ENCODE measurements at regions not wholly inside any gene's neighbourhood (a gene's known extent, or its start where the extent isn't known, plus 50 kb on each side); places are given as distances from the start of the nearest gene placed in this dataset.

DNA sequence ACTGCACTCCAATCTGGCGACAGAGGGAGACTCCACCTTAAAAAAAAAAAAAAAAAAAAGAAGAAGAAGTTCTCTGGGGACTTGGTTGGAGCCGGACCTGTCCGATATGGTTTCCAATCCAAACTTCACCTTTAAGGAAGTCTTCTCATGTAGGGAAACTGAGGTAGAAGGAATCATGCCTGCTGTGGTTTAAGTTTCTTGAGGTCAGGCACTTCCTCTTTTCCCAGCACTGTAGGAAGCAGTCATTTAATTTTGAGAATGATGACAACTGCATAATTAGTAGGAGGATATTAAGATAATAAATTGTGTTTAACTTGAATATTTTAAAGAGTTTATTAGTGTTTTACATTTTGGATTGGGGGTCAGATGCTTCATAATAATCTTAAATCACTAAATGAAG lies 62.9 kb downstream of the KCNE4 start:
- TF ChIP-seq POLR2A (IDR thresholded peaks at IDR 0.05) (no peak), POLR2AphosphoS5 (IDR thresholded peaks at IDR 0.05) (no peak)
- TF ChIP-seq, protein P1, sequence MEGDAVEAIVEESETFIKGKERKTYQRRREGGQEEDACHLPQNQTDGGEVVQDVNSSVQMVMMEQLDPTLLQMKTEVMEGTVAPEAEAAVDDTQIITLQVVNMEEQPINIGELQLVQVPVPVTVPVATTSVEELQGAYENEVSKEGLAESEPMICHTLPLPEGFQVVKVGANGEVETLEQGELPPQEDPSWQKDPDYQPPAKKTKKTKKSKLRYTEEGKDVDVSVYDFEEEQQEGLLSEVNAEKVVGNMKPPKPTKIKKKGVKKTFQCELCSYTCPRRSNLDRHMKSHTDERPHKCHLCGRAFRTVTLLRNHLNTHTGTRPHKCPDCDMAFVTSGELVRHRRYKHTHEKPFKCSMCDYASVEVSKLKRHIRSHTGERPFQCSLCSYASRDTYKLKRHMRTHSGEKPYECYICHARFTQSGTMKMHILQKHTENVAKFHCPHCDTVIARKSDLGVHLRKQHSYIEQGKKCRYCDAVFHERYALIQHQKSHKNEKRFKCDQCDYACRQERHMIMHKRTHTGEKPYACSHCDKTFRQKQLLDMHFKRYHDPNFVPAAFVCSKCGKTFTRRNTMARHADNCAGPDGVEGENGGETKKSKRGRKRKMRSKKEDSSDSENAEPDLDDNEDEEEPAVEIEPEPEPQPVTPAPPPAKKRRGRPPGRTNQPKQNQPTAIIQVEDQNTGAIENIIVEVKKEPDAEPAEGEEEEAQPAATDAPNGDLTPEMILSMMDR (IDR thresholded peaks at IDR 0.05) = no peak
- Histone ChIP-seq H3K36me3 (no peaks in the 10 kb centered on the region), H3K4me3 (no peak overlapping the region), H3K9me3 (no peaks in the 10 kb centered on the region), H3K27me3 (no peaks in the 10 kb centered on the region), H3K4me1 (no peaks in the 10 kb centered on the region), H3K27ac (no peak overlapping the region)
- no peak for DNase-seq (ENCODE audit: low spot score in 2 of 2)
- intact Hi-C loops (cut with DNase I; ENCODE audit: low total_unique reads) = no loop called here

- no peak for DNase-seq (ENCODE audit: low spot score in 2 of 2)
- no peaks in the 10 kb centered on the region for H3K4me1 ChIP-seq
- intact Hi-C loops (cut with DNase I; ENCODE audit: low total_unique reads) = no loop called here
- no peaks in the 10 kb centered on the region for H3K9me3 ChIP-seq
- no peak overlapping the region for H3K27ac ChIP-seq
- no peak for TF ChIP-seq POLR2A (IDR thresholded peaks at IDR 0.05)
- no peak for TF ChIP-seq POLR2AphosphoS5 (IDR thresholded peaks at IDR 0.05)
- TF ChIP-seq, protein P1 (IDR thresholded peaks at IDR 0.05) = no peak
- no peaks in the 10 kb centered on the region for H3K27me3 ChIP-seq
- H3K4me3 ChIP-seq = no peak overlapping the region
- no peaks in the 10 kb centered on the region for H3K36me3 ChIP-seq
These were observed 65.5 kb downstream of the KCNE4 start for GRCh38 chr2:223117533-223117932.

GRCh38 chr2:223121283-223121682 lies 69.3 kb downstream of the KCNE4 start:
- intact Hi-C loops (cut with DNase I; ENCODE audit: low total_unique reads) = no loop called here
- H3K9me3 ChIP-seq = no peaks in the 10 kb centered on the region
- TF ChIP-seq POLR2A (IDR thresholded peaks at IDR 0.05) = no peak
- no peak for TF ChIP-seq POLR2AphosphoS5 (IDR thresholded peaks at IDR 0.05)
- TF ChIP-seq, protein P1 (IDR thresholded peaks at IDR 0.05) = no peak

DNA sequence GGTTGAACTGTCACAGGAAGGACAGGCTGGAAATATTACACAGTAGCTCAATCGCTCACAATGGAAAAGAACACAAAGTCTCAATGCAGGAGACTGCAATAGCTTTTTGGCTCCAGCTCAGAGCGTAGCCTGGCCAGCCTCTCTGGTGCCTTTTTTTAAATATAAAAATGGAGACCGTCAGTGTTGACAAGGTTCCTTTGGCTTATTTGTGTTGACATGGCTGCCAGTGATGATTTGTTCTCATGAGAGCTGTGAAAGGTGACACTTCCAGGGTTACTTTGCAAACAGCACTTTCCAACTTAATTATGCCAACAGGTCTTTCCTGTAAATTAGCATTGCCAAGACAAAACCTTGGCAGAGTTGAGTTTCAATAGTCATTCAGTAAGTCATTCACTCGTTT lies 70.8 kb downstream of the KCNE4 start:
- Histone ChIP-seq H3K27me3 (no peaks in the 10 kb centered on the region), H3K9me3 (no peaks in the 10 kb centered on the region), H3K27ac (no peak overlapping the region), H3K4me3 (no peak overlapping the region), H3K4me1 (no peaks in the 10 kb centered on the region), H3K36me3 (no peaks in the 10 kb centered on the region)
- intact Hi-C loops (cut with DNase I; ENCODE audit: low total_unique reads) = no loop called here
- TF ChIP-seq POLR2A (IDR thresholded peaks at IDR 0.05) (no peak), POLR2AphosphoS5 (IDR thresholded peaks at IDR 0.05) (no peak)
- TF ChIP-seq, protein P1 (IDR thresholded peaks at IDR 0.05) = no peak
- DNase-seq (ENCODE audit: low spot score in 2 of 2) = no peak

More at GRCh38 chr2:223121283-223121682, 69.3 kb downstream of the KCNE4 start:
- H3K27me3 ChIP-seq = no peaks in the 10 kb centered on the region
- H3K4me3 ChIP-seq = no peak overlapping the region
- H3K4me1 ChIP-seq = no peaks in the 10 kb centered on the region
- H3K36me3 ChIP-seq = no peaks in the 10 kb centered on the region
- no peak overlapping the region for H3K27ac ChIP-seq
- no peak for DNase-seq (ENCODE audit: low spot score in 2 of 2)

DNA sequence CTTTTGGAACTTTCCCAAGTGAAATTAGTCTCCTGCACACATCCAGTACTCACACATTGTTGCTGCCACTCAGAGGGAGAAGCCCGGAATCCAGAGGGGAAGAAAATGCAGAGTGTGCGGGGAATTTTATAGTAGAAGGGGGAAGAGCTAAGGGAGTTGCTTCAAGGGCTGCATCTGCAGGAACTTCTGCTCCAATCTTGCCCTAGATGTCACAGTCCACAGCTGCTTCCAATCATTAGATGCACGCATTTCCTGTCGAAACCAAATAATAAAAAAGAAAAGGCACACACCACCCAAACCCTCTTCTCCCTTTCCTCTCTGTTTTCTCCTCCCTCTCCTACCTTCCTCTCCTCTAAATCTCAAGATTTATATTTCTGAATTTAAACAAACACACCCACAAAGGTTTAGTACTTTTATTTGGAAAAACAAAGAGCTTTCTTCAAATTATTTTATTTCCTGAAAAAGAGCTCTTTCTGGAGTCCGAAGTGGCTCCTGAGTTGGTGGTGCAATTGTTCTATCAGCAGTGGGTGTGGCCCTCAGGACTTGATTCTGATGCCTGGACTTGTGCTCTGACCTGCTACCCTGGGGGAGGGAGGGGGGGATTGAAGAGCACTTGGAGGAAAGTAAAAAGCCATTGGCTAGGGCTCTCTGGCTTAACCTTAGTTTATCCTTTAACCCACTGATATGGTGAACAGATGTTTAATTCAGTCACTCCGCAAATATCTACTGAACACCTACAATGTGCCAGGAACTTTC lies 72.0 kb downstream of the KCNE4 start:
- DNase-seq (ENCODE audit: low spot score in 2 of 2) = no peak

More for the DNA sequence above, 72.0 kb downstream of the KCNE4 start:
- H3K4me3 ChIP-seq = no peak overlapping the region
- peak overlapping the region in 1 of 2 donors; percentile 20 for H3K27ac ChIP-seq
- no peaks in the 10 kb centered on the region for H3K9me3 ChIP-seq
- no peak for TF ChIP-seq POLR2AphosphoS5 (IDR thresholded peaks at IDR 0.05)
- TF ChIP-seq POLR2A (IDR thresholded peaks at IDR 0.05) = no peak
- TF ChIP-seq, protein P1 (IDR thresholded peaks at IDR 0.05) = no peak
- intact Hi-C loops (cut with DNase I; ENCODE audit: low total_unique reads) = no loop called here
- no peaks in the 10 kb centered on the region for H3K4me1 ChIP-seq
- H3K36me3 ChIP-seq = no peaks in the 10 kb centered on the region
- no peaks in the 10 kb centered on the region for H3K27me3 ChIP-seq

Measured in breast epithelium (tissue), 4 donors.